Neural cell (in vitro differentiated cells): ENCODE measurements at regions not wholly inside any gene's neighbourhood (a gene's known extent, or its start where the extent isn't known, plus 50 kb on each side); places are given as distances from the start of the nearest gene placed in this dataset.

Source experiments
- H2AFZ ChIP-seq: fragments of 200-600, 300-800 bp; sonication (generic), shearing (Covaris generic); 2 replicates; pipeline ENCODE4 v1.6.0; 2014; ENCODE audit warnings: low read depth, mild to moderate bottlenecking, antibody characterized with exemption, low read length, moderate library complexity
- H3F3A ChIP-seq: fragments of 200-600 bp; shearing (Covaris generic); 2 replicates; pipeline ENCODE4 v1.6.1; 2016; ENCODE audit warnings: mild to moderate bottlenecking, moderate library complexity, mixed read lengths, antibody characterized with exemption, low read length; ENCODE audit not compliant: insufficient read depth, poor library complexity, severe bottlenecking
- H3K27ac ChIP-seq: fragments of 200-600, 300-800 bp; sonication (generic), shearing (Covaris generic); 2 replicates; pipeline ENCODE4 v1.5.1; 2014; ENCODE audit warnings: mild to moderate bottlenecking, low read length, moderate library complexity
- H3K27me3 ChIP-seq: fragments of 300-800, 200-600 bp; sonication (generic), shearing (Covaris generic); 2 replicates; pipeline ENCODE4 v1.6.0; 2014; ENCODE audit warnings: mild to moderate bottlenecking, low read depth, low read length, moderate library complexity; ENCODE audit not compliant: insufficient read depth
- H3K36me3 ChIP-seq: fragments of 300-800, 200-600 bp; sonication (generic), shearing (Covaris generic); 2 replicates; pipeline ENCODE4 v1.5.1; 2014; ENCODE audit warnings: mild to moderate bottlenecking, antibody characterized with exemption, low read length, moderate library complexity; ENCODE audit not compliant: insufficient read depth
- H3K4me2 ChIP-seq: fragments of 300-800, 200-600 bp; sonication (generic), shearing (Covaris generic); 2 replicates; pipeline ENCODE4 v1.6.0; 2014; ENCODE audit warnings: mild to moderate bottlenecking, low read length
- H3K4me3 ChIP-seq: fragments of 300-800, 200-600 bp; sonication (generic), shearing (Covaris generic); 2 replicates; pipeline ENCODE4 v1.5.1; 2014; ENCODE audit warnings: mild to moderate bottlenecking, low read length, moderate library complexity
- H3K79me2 ChIP-seq: fragments of 200-600 bp; shearing (Covaris generic); replicated peaks from 2 replicates; pipeline ENCODE4 v1.6.0; 2014; ENCODE audit warnings: mild to moderate bottlenecking, low read length, moderate library complexity; ENCODE audit not compliant: insufficient read depth
- H3K9ac ChIP-seq: fragments of 300-800, 200-600 bp; sonication (generic), shearing (Covaris generic); 2 replicates; pipeline ENCODE4 v1.6.1; 2016; ENCODE audit warnings: mild to moderate bottlenecking, low read length, mixed read lengths
- H3K9me2 ChIP-seq: fragments of 200-600 bp; shearing (Covaris generic); 2 replicates; pipeline ENCODE4 v1.6.1; 2016; ENCODE audit warnings: mild to moderate bottlenecking, low read length, mixed read lengths; ENCODE audit not compliant: insufficient read depth
- H3K9me3 ChIP-seq: fragments of 200-600, 300-800 bp; sonication (generic), shearing (Covaris generic); 2 replicates; pipeline ENCODE4 v1.6.1; 2016; ENCODE audit warnings: mild to moderate bottlenecking, mixed run types, low read length, moderate library complexity, mixed read lengths
- H4K20me1 ChIP-seq: fragments of 200-600 bp; shearing (Covaris generic); 2 replicates; pipeline ENCODE4 v1.6.1; 2016; ENCODE audit warnings: mild to moderate bottlenecking, mixed run types; ENCODE audit not compliant: insufficient read depth
- CTCF ChIP-seq: fragments of 450-650 bp; IDR thresholded peaks from 2 replicates; pipeline ENCODE4 v1.5.1; 2014; ENCODE audit warnings: antibody characterized with exemption, mild to moderate bottlenecking, moderate library complexity; ENCODE audit not compliant: poor library complexity, severe bottlenecking
- EP300 ChIP-seq: fragments of 450-650 bp; conservative IDR thresholded peaks from 2 replicates; pipeline ENCODE4 v1.6.1; 2014; ENCODE audit warnings: antibody characterized with exemption, mild to moderate bottlenecking, moderate library complexity; ENCODE audit not compliant: poor library complexity, severe bottlenecking
- EZH2 ChIP-seq: fragments of 200-600, 300-800 bp; shearing (Covaris generic), sonication (generic); IDR thresholded peaks from 2 replicates; pipeline ENCODE4 v1.6.1; 2014; ENCODE audit warnings: antibody characterized with exemption, low read length, borderline replicate concordance, mild to moderate bottlenecking; ENCODE audit not compliant: insufficient read depth, poor library complexity, severe bottlenecking
- MXI1 ChIP-seq: fragments of 450-650 bp; conservative IDR thresholded peaks from 2 replicates; pipeline ENCODE4 v1.6.1; 2014; ENCODE audit warnings: antibody characterized with exemption, mild to moderate bottlenecking; ENCODE audit not compliant: poor library complexity, severe bottlenecking
- POLR2AphosphoS5 ChIP-seq: IDR thresholded peaks from 2 replicates; pipeline ENCODE4 v1.6.1; 2012
- RAD21 ChIP-seq: fragments of 450-650 bp; conservative IDR thresholded peaks from 2 replicates; pipeline ENCODE4 v1.6.1; 2014; ENCODE audit warnings: antibody characterized with exemption, mild to moderate bottlenecking, moderate library complexity
- REST ChIP-seq: IDR thresholded peaks from 2 replicates; pipeline ENCODE4 v1.6.1; 2012; ENCODE audit warnings: borderline replicate concordance
- SMC3 ChIP-seq: fragments of 450-650 bp; conservative IDR thresholded peaks from 2 replicates; pipeline ENCODE4 v1.6.1; 2014; ENCODE audit warnings: antibody characterized with exemption, mild to moderate bottlenecking, moderate library complexity; ENCODE audit not compliant: poor library complexity
- TAF1 ChIP-seq: IDR thresholded peaks from 2 replicates; pipeline ENCODE4 v1.6.1; 2012; ENCODE audit warnings: low read depth

GRCh38 chr4:14434916-14435315 lies 567.4 kb upstream of the CPEB2 start:
- H3F3A ChIP-seq, result no peaks in the 10 kb centered on the region
- H3K9me3 ChIP-seq, result no peaks in the 10 kb centered on the region
- TF ChIP-seq MXI1, result no peak
- no peak for TF ChIP-seq EZH2
- H3K79me2 ChIP-seq, result no peaks in the 10 kb centered on the region
- H3K9ac ChIP-seq, result no peak overlapping the region
- H3K4me2 ChIP-seq, result no peak overlapping the region
- no peaks in the 10 kb centered on the region for H3K27me3 ChIP-seq
- no peaks in the 10 kb centered on the region for H4K20me1 ChIP-seq
- H3K36me3 ChIP-seq, result no peaks in the 10 kb centered on the region
- no peaks in the 10 kb centered on the region for H3K9me2 ChIP-seq
- no peak overlapping the region for H3K4me3 ChIP-seq
- no peak overlapping the region for H2AFZ ChIP-seq
- no peak overlapping the region for H3K27ac ChIP-seq

- Histone ChIP-seq H3K4me3 (no peak overlapping the region), H3K79me2 (no peaks in the 10 kb centered on the region), H3K9me3 (no peaks in the 10 kb centered on the region), H3K9ac (no peak overlapping the region), H3K9me2 (no peaks in the 10 kb centered on the region), H2AFZ (no peak overlapping the region), H3F3A (no peaks in the 10 kb centered on the region), H3K4me2 (no peak overlapping the region), H4K20me1 (no peaks in the 10 kb centered on the region), H3K27ac (no peak overlapping the region), H3K27me3 (no peaks in the 10 kb centered on the region), H3K36me3 (no peaks in the 10 kb centered on the region)
- TF ChIP-seq EZH2 (no peak), TAF1 (no peak), EP300 (no peak), RAD21 (no peak), POLR2AphosphoS5 (no peak), REST (no peak), CTCF (no peak), SMC3 (no peak), MXI1 (no peak)
These were observed 560.7 kb upstream of the CPEB2 start for GRCh38 chr4:14441561-14441960.

GRCh38 chr4:14445882-14446281 lies 556.4 kb upstream of the CPEB2 start:
- no peaks in the 10 kb centered on the region for H3K27me3 ChIP-seq
- no peak overlapping the region for H3K4me3 ChIP-seq
- H3K79me2 ChIP-seq, result no peaks in the 10 kb centered on the region
- H3K9me3 ChIP-seq, result no peaks in the 10 kb centered on the region
- TF ChIP-seq REST (no peak), CTCF (no peak), SMC3 (no peak), EZH2 (no peak), EP300 (no peak), MXI1 (no peak), POLR2AphosphoS5 (no peak), RAD21 (no peak), TAF1 (no peak)
- H4K20me1 ChIP-seq, result no peaks in the 10 kb centered on the region
- H2AFZ ChIP-seq, result no peak overlapping the region
- H3K9ac ChIP-seq, result no peak overlapping the region
- no peak overlapping the region for H3K27ac ChIP-seq
- no peaks in the 10 kb centered on the region for H3K9me2 ChIP-seq
- H3K4me2 ChIP-seq, result no peak overlapping the region
- H3K36me3 ChIP-seq, result no peaks in the 10 kb centered on the region
- H3F3A ChIP-seq, result no peaks in the 10 kb centered on the region
